NT2/D1 (cell line): ENCODE measurements at regions not wholly inside any gene's neighbourhood (a gene's known extent, or its start where the extent isn't known, plus 50 kb on each side); places are given as distances from the start of the nearest gene placed in this dataset.

Experiments used
- DNase-seq: peaks from one replicate; pipeline ENCODE4 v3.0.0-alpha.2; 2011; ENCODE audit warnings: low read depth, low spot score
- H3K27me3 ChIP-seq: 2 replicates; pipeline ENCODE4 v1.6.0; 2011; ENCODE audit warnings: mild to moderate bottlenecking; ENCODE audit not compliant: insufficient read length, insufficient read depth
- H3K36me3 ChIP-seq: 2 replicates; pipeline ENCODE4 v1.6.1; 2011; ENCODE audit warnings: mild to moderate bottlenecking, low read length, mixed read lengths; ENCODE audit not compliant: insufficient read depth, insufficient read length
- H3K4me1 ChIP-seq: 2 replicates; pipeline ENCODE4 v1.5.1; 2011; ENCODE audit not compliant: insufficient read depth, insufficient read length
- H3K4me3 ChIP-seq: 2 replicates; pipeline ENCODE4 v1.5.1; 2011; ENCODE audit warnings: low read depth; ENCODE audit not compliant: insufficient read length
- H3K9ac ChIP-seq: 2 replicates; pipeline ENCODE4 v1.6.0; 2011; ENCODE audit warnings: low read depth; ENCODE audit not compliant: insufficient read length
- H3K9me3 ChIP-seq: 2 replicates; pipeline ENCODE4 v1.5.1; 2011; ENCODE audit warnings: mild to moderate bottlenecking, low read length; ENCODE audit not compliant: insufficient read depth
- SUZ12 ChIP-seq: IDR thresholded peaks from 2 replicates; pipeline ENCODE4 v1.6.1; 2011; ENCODE audit not compliant: insufficient read length, insufficient read depth; ENCODE audit errors: extremely low read depth
- YY1 ChIP-seq: IDR thresholded peaks from 2 replicates; pipeline ENCODE4 v1.6.1; 2011; ENCODE audit not compliant: insufficient read length, insufficient read depth
- ZNF274 ChIP-seq: IDR thresholded peaks from 2 replicates; pipeline ENCODE4 v1.6.1; 2011; ENCODE audit warnings: mild to moderate bottlenecking, low read depth, low read length

- Histone ChIP-seq H3K9ac (no peak overlapping the region), H3K36me3 (no peaks in the 10 kb centered on the region), H3K4me1 (peaks cover 17% of the 10 kb centered on the region), H3K27me3 (peaks cover 5% of the 10 kb centered on the region), H3K4me3 (no peak overlapping the region), H3K9me3 (no peaks in the 10 kb centered on the region)
- TF ChIP-seq ZNF274 = no peak
- TF ChIP-seq YY1 = no peak
- TF ChIP-seq SUZ12 = no peak
- no peak for DNase-seq
These were observed 236.7 kb upstream of the TNRC6C start for GRCh38 chr17:77721846-77722160.

DNA sequence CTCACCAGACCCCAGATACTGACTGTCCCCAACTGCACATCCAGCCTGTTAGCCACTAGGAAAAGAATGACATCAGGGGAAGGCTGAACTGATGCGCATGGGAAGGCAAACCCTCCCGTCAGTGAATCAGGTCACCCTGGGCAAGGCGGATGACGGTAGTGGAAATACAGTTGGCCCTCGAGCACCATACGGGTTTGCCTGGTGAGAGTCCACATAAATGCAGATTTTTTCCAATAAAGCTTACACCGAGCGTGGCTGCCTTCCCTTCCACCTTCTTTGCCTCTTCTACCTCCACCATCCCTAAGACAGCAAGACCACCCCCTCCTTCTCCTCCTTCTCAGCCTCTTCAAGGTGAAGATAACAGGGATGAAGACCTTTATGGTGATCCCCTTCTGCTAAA lies 236.1 kb upstream of the TNRC6C start:
- TF ChIP-seq YY1 (no peak), ZNF274 (no peak), SUZ12 (no peak)
- Histone ChIP-seq H3K27me3 (peaks cover 5% of the 10 kb centered on the region), H3K9ac (no peak overlapping the region), H3K4me3 (no peak overlapping the region), H3K36me3 (no peaks in the 10 kb centered on the region), H3K9me3 (no peaks in the 10 kb centered on the region), H3K4me1 (peaks cover 17% of the 10 kb centered on the region)
- DNase-seq = no peak

DNA sequence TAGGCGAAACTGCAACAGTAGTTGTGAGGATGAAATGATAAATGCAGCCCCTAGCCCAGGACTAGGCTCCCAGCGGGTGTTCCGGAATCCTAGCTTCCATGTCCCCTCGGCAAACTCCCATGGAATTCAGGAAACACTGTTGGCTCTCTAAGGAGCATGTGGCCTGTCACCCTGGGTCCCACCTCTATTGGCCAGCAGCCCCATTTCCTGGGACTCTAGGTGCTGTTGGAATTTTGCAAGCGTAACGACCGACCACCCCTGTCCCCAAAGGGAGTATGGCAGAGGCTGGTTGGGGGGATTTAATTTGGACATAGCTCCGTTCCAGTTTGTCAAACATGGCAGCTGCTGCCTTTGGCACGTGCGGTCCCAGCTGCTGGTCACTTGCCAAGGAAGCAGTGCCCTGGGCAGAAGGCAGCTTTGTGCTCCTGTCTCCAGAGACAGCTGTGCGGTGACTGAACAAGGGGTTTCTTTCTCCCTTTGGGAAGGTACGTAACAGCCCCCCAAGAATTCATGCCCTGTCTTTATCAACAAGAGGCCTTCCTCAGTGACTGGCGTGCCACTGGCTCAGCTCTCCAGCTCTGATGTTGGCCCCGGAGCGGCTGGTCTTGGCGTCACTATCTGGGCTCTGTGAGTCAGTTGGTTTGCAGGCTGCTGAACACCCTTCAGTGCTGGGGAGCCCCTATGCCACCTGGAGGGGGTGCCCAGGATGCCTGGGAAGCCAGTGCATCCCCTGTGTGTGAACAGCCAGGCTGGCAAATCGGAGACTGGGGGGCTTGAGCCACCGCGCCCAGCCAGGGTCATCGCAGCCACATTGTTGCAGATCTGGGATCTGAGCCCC lies 235.2 kb upstream of the TNRC6C start:
- no peak for DNase-seq
- peaks cover 5% of the 10 kb centered on the region for H3K27me3 ChIP-seq
- TF ChIP-seq SUZ12 = no peak
- TF ChIP-seq ZNF274 = no peak
- no peak for TF ChIP-seq YY1
- H3K9me3 ChIP-seq = peaks cover 6% of the 10 kb centered on the region; the same call in 1 of the 2 replicates
- peaks cover 17% of the 10 kb centered on the region for H3K4me1 ChIP-seq
- H3K36me3 ChIP-seq = no peaks in the 10 kb centered on the region
- no peak overlapping the region for H3K4me3 ChIP-seq
- H3K9ac ChIP-seq = no peak overlapping the region

DNA sequence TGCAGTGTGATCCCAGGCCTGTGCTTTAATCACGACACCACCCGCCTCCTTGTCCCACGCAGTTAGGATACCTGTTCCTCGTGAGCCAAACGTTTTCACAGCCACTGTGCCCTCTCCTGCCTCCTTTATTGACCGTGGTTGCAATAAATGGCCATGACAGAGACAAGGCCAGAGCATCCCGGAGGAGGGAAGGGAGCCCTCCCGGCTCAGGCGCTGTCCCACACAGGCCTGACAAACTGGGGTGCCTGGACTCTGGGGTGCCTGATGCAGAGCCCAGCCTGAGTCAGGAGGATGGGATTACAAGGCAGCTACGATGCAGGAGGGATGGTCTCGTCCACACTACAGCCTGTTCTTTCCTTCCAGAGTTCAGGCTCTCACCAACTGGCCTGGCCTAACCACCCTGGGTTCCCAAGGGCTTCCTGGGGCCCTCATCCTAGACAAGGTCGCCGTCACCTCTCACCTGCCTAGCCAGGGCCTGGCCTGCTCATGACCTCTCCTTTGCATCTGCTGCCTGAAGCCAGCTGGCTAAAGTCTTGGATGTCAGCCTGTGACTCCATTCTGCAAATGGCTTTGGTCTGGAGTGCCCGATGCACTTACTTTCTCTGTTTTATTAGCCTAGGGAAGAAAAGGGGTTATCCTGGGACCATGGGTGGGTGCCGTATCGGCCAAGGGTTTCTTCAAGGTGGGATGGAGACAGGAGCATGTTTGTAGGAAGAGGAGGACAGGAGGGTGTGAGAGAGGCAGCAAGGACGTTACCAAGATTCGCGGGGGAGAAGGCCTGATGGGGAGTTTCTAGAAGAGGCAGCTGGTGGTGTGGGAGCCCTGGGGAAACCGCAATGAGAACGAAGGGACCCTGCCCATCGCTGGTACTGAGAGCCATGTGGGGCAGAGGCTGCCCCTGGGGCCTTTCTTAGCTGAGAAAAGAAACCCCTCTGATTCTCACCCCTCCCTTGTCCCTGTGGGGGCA lies 234.3 kb upstream of the TNRC6C start:
- Histone ChIP-seq H3K4me3 (no peak overlapping the region), H3K36me3 (no peaks in the 10 kb centered on the region), H3K9me3 (peaks cover 6% of the 10 kb centered on the region; the same call in 1 of the 2 replicates), H3K4me1 (peaks cover 13% of the 10 kb centered on the region), H3K27me3 (peaks cover 5% of the 10 kb centered on the region), H3K9ac (no peak overlapping the region)
- no peak for TF ChIP-seq YY1
- TF ChIP-seq SUZ12 = no peak
- no peak for TF ChIP-seq ZNF274
- DNase-seq = no peak

DNA sequence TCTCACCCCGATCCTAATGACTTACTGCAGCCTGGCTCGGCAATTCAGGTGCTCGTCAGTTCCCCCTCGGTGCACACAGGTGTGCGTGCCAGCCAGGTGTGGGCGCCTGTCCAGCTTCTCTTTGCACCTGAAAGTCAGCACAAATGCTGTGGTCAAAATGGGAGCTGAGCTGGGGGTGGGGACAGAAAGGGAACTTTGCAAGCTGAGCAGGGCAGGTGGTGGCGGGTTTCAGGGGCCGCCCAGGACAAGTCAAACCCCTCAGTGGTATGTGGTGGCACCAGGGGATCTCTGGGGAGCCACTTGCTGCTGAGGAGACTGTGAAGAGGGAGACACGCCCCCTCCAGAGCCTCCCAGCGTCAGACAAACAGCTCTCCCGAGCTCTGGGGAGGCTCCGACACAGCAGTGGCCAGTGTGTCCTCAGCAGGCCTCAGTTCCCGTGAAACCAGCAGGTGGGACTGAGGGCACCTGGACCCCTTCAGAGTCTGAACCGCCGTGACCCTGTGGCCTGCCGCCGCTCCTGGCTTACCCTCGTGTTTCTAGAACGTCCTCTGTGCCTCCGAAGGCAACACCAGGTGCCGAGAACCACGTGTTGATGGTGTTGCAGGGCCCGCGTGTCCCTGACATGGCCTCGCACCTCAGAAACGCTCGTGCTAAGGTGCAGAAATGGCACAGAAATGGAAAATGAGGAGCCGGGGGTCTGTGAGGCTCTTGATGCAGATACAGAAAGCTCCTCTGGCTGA lies 233.5 kb upstream of the TNRC6C start:
- peaks cover 13% of the 10 kb centered on the region for H3K4me1 ChIP-seq
- no peaks in the 10 kb centered on the region for H3K36me3 ChIP-seq
- TF ChIP-seq ZNF274 (no peak), YY1 (no peak), SUZ12 (no peak)
- H3K27me3 ChIP-seq = peaks cover 5% of the 10 kb centered on the region
- DNase-seq = no peak
- H3K4me3 ChIP-seq = no peak overlapping the region
- peaks cover 6% of the 10 kb centered on the region; the same call in 1 of the 2 replicates for H3K9me3 ChIP-seq
- H3K9ac ChIP-seq = no peak overlapping the region

DNA sequence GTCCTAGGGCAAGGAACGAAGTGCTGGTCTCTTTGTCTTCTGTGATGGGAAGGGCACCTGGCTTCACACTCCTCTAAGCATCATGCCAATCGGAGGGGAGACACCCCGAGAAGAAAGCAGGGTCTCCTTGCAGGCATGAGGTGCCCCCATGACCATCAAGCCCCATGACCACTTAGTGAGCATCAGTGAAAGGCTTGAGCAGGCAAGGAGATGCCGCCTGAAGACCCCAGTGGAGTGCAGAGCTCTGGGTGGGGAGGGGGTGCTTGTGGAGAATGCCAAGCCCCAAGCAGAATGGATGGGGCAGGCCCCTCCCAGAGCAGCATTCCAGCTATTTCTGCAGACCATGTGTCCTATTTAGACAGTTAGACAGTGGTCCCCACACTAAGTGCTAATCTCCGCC lies 232.7 kb upstream of the TNRC6C start:
- DNase-seq = no peak
- H3K27me3 ChIP-seq = peaks cover 5% of the 10 kb centered on the region
- peaks cover 6% of the 10 kb centered on the region; the same call in 1 of the 2 replicates for H3K9me3 ChIP-seq
- no peak for TF ChIP-seq YY1
- TF ChIP-seq SUZ12 = no peak
- no peak for TF ChIP-seq ZNF274
- no peaks in the 10 kb centered on the region for H3K36me3 ChIP-seq
- H3K9ac ChIP-seq = no peak overlapping the region
- H3K4me3 ChIP-seq = no peak overlapping the region
- peaks cover 13% of the 10 kb centered on the region for H3K4me1 ChIP-seq

DNA sequence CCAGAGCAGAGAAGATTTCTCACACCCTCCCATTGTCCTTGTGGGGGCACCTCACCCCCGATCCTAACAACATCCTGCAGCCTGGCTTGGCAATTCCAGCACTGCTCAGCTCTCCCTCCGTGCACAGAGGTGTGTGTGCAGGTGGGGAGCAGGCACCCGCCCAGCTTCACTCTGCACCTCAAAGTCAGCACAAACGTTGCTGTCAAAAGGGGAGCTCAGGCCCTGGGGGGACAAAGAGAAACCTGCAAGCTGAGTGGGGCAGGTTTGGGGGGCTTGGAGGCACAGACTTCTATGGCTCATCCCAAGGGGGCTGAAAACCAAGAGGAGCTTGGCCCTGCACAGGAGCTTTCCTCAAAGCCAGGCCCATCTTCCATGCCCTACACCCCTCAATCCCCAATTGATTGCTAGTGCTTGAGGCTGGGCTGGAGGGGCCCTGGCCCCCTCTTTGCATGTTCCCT lies 231.9 kb upstream of the TNRC6C start:
- Histone ChIP-seq H3K4me3 (no peak overlapping the region), H3K27me3 (peaks cover 5% of the 10 kb centered on the region), H3K9ac (no peak overlapping the region), H3K4me1 (peaks cover 8% of the 10 kb centered on the region), H3K36me3 (no peaks in the 10 kb centered on the region), H3K9me3 (peaks cover 12% of the 10 kb centered on the region)
- no peak for DNase-seq
- TF ChIP-seq ZNF274 = no peak
- TF ChIP-seq SUZ12 = no peak
- TF ChIP-seq YY1 = no peak
